ENCODE measurements at regions not wholly inside any gene's neighbourhood (a gene's known extent, or its start where the extent isn't known, plus 50 kb on each side); places are given as distances from the start of the nearest gene placed in this dataset.

- no peak for DNase-seq
Measured at GRCh38 chr16:72309001-72309400, 137.0 kb upstream of the PMFBP1 start.

GRCh38 chr16:72308396-72308795 lies 136.4 kb upstream of the PMFBP1 start:
- no peak for DNase-seq

GRCh38 chr16:72302332-72302731 lies 130.4 kb upstream of the PMFBP1 start:
- DNase-seq: no peak

GRCh38 chr16:72301523-72302236 lies 129.7 kb upstream of the PMFBP1 start:
- no peak for DNase-seq

DNA sequence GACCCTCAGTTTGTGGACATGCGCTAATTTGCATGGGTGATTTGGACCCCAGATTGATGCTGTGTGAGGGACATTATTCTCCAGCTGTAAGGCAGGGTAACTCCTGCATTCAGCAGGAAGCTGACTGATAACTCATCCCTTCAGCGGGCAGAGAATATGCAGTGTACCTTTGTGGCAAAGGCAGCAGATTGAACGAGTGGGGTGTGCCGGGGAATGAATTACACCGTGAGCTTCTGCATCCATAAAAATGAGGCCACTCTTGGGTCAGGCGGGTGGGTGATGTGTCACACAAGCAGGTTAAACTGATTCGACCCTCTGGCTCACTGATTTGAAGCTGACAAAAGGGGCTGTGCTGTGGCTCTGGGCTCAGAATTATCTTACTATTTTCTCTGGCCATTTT lies 128.9 kb upstream of the PMFBP1 start:
- DNase-seq: no peak

- no peak for DNase-seq
Measured at GRCh38 chr16:72299684-72300243, 127.8 kb upstream of the PMFBP1 start.

- no peak for DNase-seq
Measured at GRCh38 chr16:72298961-72299360, 127.0 kb upstream of the PMFBP1 start.

DNA sequence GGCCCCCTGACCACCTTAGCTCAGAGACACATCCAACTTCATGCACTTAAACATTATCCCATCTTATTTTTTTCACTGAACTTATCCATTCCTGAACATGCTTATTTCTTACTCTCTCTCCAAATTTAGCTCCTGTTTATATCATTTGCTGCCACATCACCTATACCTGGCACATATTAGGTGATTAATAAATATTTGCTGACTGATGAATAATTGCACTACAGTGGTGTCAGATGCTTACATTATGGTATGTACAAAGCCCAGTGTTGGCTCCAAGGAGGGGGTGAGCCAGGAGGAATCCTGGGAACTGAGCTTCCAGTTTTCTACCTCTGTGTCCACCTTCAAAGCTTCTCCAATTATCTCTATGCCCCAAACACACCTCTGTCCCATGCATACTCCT lies 124.0 kb upstream of the PMFBP1 start:
- DNase-seq: no peak

DNA sequence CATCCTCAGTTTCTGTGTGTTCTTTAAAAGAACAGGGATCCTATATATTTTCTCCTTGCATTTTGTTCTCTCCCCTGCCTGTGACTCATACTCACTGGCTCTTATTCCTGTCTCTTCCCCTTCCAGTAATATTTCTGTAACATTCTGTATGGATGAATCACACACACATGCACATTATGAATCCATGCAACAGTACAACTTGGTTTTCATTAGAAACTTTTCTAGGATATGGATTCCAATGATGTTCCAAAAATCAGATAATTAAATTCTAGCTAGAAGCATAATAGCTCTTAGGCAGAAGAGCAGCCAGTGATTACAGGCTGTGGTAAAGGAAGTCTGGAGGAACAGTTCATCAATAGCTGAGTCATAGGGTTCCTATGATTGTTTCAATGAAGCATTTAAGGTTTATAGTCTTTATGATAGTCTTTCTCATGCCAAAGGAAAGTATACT lies 119.6 kb upstream of the PMFBP1 start:
- DNase-seq: no peak

GRCh38 chr16:72291121-72291520 lies 119.2 kb upstream of the PMFBP1 start:
- no peak for DNase-seq

- DNase-seq: no peak
Measured at GRCh38 chr16:72287649-72288048, 115.7 kb upstream of the PMFBP1 start.

DNA sequence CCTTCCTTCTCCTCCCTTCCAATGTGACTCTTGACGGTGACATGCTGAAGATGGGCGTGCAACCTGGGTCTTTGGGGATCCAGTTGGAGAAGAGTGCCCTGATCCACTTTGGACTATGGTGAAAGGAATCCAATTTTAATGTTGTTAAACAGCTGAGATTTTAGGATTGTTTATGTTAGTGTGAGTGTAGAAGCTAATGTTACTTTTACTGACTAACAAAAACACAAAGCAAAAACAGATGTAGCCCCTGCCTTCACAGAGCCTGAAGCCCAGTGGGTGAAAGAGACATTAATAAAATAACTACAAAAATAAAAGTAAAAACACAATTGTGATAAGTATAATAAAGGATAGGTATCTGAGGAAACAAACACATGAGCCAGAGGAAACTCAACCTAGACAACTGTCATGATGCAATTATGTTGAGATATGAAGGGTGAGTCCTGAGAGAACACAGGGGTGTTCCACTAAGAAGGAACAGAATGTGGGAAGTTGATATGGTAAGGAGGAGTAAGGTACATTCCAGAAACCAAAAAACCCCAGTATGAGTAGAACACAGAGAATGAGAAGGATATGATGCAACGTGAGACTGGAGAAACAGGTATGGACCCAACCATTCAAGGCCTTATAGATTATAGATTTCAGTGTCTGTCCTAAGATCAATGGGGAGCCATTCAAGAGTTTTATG lies 115.1 kb upstream of the PMFBP1 start:
- DNase-seq: no peak

DNA sequence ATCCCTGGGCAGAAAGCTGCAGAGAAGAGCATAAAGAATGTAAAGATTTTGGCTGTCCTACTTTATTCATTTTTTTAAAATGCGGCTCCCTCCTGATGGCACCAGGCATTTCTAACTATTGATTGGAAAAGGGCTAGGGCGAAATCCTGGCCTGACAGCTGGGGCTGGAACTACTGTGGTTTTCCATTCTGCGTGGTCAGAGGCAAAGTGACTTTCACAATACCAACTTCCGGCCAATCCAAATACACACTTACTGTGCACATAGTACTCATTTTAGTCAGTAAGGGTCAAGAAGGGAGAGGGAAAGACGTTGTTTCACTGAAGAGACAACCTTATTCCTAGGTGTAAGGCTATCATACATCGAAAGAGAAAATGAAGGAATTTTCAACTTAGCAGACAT lies 113.8 kb upstream of the PMFBP1 start:
- no peak for DNase-seq

GRCh38 chr16:72285324-72285723 lies 113.4 kb upstream of the PMFBP1 start:
- DNase-seq: no peak

GRCh38 chr16:72284042-72284789 lies 112.3 kb upstream of the PMFBP1 start:
- DNase-seq: no peak

GRCh38 chr16:72282362-72282761 lies 110.4 kb upstream of the PMFBP1 start:
- no peak for DNase-seq

DNA sequence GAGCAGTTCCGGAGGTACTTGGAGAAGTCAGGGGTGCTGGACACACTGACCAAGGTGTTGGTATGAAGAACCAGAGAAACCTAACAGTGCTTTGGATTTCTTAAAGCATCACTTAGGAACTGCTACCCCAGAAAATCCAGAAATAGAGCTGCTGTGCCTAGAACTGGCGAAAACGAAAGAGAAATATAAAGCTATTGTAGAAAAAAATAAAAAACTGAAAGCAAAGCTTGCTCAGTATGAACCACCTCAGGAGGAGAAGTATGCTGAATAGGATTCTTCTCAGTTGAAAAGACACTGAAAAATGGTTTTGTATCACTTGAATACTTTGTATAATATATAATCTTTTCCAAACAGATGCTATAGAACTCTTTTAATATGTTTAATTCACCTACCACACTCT lies 106.3 kb upstream of the PMFBP1 start:
- no peak for DNase-seq

GRCh38 chr16:72277749-72278148 lies 105.8 kb upstream of the PMFBP1 start:
- no peak for DNase-seq

GRCh38 chr16:72271699-72272240 lies 99.8 kb upstream of the PMFBP1 start:
- no peak for DNase-seq

- DNase-seq: no peak
Measured at GRCh38 chr16:72270531-72270930, 98.6 kb upstream of the PMFBP1 start.

DNA sequence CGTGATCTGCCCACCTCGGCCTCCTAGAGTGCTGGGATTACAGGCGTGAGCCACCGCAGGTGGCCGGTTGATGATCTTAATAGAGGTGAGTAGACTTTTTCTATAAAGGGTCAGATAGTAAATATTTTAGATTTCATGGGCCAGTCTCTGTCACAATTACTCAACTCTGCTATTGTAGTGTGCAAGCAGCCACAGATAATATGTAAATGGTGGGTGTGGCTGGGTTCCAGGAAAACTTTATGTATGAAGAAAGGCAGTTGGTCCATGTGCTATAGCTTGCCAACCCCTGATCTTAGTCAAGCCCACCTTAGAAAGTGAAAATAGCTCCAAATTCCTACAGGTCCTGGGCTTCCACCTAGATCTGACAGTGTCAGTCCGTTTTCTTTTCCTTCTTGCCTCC lies 94.9 kb upstream of the PMFBP1 start:
- no peak for DNase-seq

DNA sequence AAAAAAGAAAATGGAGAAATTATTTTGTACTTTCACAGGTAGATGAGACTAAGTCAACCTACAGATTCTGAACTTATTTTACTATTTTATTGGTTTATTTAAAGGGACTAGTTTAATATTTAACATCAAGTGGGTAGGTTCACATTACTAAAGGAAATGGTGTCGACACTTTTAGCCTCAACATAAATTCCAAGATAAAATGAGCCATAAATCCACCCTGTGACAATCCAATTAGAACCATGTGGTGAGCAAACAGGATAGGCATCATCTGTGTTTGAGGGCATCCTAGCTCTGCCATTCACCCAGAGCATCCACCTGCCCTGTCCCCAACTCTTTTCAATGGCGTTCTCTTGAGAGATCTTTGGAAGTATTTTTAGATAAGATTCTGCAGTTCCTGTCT lies 92.8 kb upstream of the PMFBP1 start:
- DNase-seq: no peak

- no peak for DNase-seq
Measured at GRCh38 chr16:72262711-72263110, 90.8 kb upstream of the PMFBP1 start.
